Kidney tubule cell (primary cell): ENCODE measurements at regions not wholly inside any gene's neighbourhood (a gene's known extent, or its start where the extent isn't known, plus 50 kb on each side); places are given as distances from the start of the nearest gene placed in this dataset.

Source experiments
- DNase-seq: peaks from one replicate; pipeline ENCODE4 v3.0.0-alpha.2; 2018; ENCODE audit warnings: low spot score

- peak; percentile 47 for DNase-seq
These were observed 52.8 kb downstream of the PPP1R2C start for GRCh38 chrX:42725196-42725595.

GRCh38 chrX:42720209-42720608, 57.8 kb downstream of the PPP1R2C start:
- DNase-seq, result no peak

GRCh38 chrX:42715701-42716262, 62.2 kb downstream of the PPP1R2C start:
- DNase-seq, result no peak

GRCh38 chrX:42714981-42715700, 62.8 kb downstream of the PPP1R2C start:
- DNase-seq, result peak; percentile 75

- no peak for DNase-seq
These were observed 67.5 kb downstream of the PPP1R2C start for GRCh38 chrX:42710452-42710851.

- DNase-seq, result no peak
These were observed 69.7 kb downstream of the PPP1R2C start for GRCh38 chrX:42708222-42708621.

DNA sequence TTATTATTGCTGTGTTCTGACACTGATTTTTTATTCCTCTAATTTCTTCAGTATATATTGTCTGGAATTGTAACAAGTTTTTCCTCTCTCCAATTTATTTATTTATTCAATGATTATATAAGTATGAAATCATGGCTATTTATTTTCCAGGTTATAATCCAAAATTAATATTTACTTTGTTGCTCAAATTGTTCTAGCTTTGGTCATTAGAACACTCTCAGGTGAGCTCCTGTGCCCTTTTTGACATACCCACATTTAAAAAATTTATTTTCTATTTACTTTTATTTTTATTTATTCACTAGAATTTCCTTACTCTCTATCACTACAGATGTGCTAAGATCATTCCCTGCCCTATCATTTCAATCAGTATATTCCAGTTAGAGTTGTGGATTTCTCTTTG, 70.2 kb downstream of the PPP1R2C start:
- DNase-seq, result no peak

GRCh38 chrX:42704454-42704853, 73.5 kb downstream of the PPP1R2C start:
- DNase-seq, result no peak

DNA sequence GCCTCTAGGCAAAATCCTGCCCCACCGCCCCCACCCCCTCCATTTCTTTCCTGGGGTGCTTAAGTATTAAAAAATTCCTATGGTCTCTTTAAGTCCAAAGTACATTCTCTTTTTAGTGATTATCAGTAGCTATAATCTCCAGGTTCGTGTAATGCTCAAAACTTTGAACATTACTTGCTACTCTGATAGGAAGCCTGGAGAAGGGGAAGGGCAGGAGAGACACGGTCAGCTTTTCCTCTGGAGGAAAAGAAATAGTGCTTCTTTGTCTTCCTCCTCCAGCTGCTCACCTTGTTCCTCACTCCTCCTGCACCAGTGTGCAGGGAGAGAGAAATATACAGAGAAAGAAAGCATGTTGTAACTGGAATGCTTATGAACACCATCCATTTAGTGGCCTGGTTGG, 80.4 kb downstream of the PPP1R2C start:
- no peak for DNase-seq

DNA sequence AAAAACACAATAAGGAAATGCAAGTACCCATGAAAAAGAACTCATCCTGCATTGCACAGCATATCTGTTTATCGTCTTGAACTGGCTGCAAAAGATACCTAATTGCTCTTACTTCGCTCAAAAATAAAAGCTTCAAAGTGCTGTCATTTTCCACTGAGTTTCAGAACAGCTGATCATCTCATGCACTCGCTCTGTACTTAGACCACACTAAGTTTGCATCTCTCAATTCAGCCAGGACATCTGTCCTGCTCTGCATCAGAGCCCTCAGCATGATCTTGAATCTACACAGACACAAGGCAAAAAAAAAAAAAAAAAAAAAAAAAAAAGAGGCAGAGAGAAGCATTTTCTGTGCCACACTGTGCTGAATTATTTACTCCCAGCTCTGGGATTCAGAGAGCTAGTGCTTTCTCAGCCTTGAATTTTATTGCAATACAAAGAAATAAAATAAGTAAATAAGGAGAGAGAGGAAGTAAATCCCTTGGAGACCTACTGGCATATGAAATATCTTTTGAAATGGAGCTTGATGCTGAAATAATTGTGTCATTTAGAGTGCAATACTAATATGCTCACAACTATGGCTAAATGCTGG, 81.3 kb downstream of the PPP1R2C start:
- DNase-seq, result no peak

GRCh38 chrX:42695800-42696358, 82.1 kb downstream of the PPP1R2C start:
- peak; percentile 83 for DNase-seq

DNA sequence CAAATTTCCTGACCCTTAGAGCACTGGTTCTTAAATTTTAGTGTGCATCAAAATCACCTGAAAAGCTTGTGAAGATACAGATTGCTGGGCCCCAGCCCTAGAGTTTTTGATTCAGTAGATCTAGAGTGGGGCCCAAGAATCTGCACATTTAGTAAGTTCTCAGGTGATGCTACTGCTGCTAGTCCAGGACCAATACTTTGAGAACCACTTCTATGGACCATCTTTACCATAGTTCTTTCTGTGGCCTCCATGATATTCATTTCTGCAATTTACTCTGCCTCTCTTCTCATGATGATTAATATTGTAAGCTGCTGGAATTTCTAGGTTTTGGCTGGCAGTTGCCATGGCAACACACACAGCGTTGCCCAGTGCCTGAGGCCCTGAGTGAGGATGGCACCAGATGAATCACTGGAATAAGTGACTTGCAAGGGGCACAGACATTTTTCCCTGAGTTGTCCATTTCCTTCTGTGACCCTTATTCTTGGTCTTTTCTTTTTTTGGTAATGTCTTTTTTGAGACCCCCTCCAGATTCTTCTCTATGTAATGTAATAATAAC, 83.6 kb downstream of the PPP1R2C start:
- DNase-seq, result peak; percentile 70

- no peak for DNase-seq
These were observed 86.8 kb downstream of the PPP1R2C start for GRCh38 chrX:42691196-42691595.

DNA sequence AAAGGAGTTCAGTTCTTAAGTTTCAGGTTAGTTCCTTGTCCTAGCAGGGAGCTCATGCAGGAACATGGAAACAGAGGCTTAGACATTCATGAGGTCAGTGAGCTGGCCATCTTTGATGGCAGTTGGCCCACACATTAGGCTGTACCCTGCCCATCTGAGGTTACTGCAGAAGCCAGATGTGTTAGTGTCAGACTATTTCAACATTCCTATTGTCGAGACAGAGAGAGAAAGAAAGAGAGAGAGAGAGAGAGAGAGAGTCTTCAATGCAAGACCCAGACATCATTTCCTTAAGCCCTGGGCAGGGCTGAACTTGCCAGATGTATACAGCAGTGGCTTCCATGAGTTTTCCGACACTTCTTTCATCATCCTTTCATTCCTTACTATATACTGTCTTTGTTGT, 91.3 kb downstream of the PPP1R2C start:
- no peak for DNase-seq

DNA sequence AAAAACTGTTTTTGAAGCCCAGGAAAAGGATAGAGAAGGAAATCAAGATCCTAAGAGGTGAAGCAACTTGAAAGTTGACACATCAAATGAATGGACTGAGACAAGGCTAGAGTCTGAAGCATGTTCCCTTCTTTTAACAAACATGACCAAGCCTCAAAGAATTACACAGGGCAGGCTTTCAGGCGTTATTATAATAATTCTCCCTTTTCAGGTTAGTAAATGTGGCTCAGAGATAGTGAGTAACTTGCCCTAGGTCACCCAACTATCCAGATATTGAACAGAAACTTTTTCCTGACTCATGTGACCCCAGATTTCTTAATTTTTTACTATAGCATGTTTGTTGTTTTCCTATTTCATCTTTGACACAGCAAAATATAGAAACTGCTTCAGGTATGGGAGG, 91.7 kb downstream of the PPP1R2C start:
- DNase-seq, result no peak

- no peak for DNase-seq
These were observed 93.9 kb downstream of the PPP1R2C start for GRCh38 chrX:42684065-42684464.

DNA sequence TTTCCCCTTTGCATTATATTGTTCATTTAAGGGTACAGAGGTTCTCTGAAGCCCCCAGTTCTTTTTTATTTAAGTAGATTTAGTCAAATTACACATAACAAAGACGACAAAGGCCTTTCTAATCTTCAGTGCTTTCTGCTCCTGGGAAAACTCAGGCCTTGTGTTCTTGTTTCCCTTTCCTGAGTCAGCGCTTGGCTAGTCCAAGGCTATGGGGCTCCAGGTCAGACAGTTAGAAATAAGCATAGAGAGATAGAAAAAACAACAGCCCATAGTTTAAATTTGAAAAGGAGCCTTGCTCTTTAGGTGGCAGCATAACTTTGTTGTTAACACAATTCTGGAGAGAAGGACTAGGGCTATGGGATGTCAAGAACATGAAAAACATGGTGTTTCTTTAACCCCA, 97.3 kb downstream of the PPP1R2C start:
- peak; percentile 21 for DNase-seq

GRCh38 chrX:42678133-42678532, 99.8 kb downstream of the PPP1R2C start:
- peak; percentile 27 for DNase-seq

- DNase-seq, result peak; percentile 32
These were observed 104.6 kb downstream of the PPP1R2C start for GRCh38 chrX:42673301-42673810.

- no peak for DNase-seq
These were observed 113.3 kb downstream of the PPP1R2C start for GRCh38 chrX:42664680-42665079.

DNA sequence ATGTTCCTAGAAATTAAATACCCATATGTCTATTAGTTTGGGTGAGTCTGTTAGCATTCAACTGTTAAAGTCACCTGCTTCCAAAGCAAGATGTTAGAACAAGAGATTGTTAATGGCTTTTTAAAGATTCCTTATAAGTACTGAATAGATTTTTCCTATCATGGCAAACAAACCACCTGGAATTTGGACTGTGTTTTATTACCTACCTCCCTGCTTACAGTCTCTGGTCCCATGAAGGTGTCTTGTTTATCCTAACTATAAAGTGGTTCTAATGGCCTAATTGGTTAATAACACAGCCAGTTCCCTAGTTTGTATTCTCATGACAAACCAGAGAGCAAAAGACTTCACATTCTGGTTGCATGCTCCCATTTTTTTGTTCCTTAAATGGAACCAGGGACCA, 149.5 kb downstream of the PPP1R2C start:
- no peak for DNase-seq

GRCh38 chrX:42627891-42628290, 150.1 kb downstream of the PPP1R2C start:
- no peak for DNase-seq

DNA sequence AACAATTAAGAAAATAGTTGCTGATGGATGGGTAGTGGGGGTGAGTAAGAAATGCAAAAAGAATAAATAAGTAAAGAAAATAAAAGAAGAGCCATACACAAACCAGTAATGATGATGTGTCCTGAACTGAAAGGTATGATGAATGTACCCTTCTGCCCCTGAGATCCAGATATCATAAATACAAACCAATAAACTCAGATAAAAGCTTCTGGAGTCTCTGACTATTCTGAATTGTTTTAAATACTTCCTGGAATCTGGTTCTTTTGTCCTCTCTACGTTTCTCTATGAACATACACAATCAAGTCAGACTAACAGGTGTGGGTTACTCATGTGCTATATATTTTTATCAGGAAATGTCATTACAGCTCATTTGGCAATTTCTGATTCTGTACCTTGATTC, 153.4 kb downstream of the PPP1R2C start:
- DNase-seq, result no peak
